ENCODE measurements at regions not wholly inside any gene's neighbourhood (a gene's known extent, or its start where the extent isn't known, plus 50 kb on each side); places are given as distances from the start of the nearest gene placed in this dataset.

GRCh38 chr3:148606979-148607378 lies 90.7 kb upstream of the AGTR1 start:
- TF ChIP-seq POLR2A (IDR thresholded peaks at IDR 0.05) (no peak), CTCF (IDR thresholded peaks at IDR 0.05) (no peak)
